HepG2 (cell line): ENCODE measurements at regions not wholly inside any gene's neighbourhood (a gene's known extent, or its start where the extent isn't known, plus 50 kb on each side); places are given as distances from the start of the nearest gene placed in this dataset.

ENCODE experiments used
- ATAC-seq: fragments of 200-7000 bp; cut with Tn5 transposase; 3 replicates; pipeline ENCODE4 v1.9.1; 2020; ENCODE audit warnings: mild to moderate bottlenecking, moderate library complexity
- BruUV-seq: library from RNA; stranded (reverse); fragments of 400-500 nt; replicated peaks from 2 replicates; lab custom pipeline; 2021; lab: Mats Ljungman, UMichigan
- CTCF ChIA-PET: fragments of 300-600 bp; formaldehyde crosslinking; extraction: SDS; loops from one replicate; lab custom pipeline; 2021; ENCODE audit warnings: low total read pairs, inconsistent platforms, low intra/inter-chr PET ratio; lab: Yijun Ruan, JAX
- POLR2A ChIA-PET: fragments of 350-600 bp; sonication (Branson Sonifier 250); formaldehyde crosslinking; loops from one replicate; lab custom pipeline; 2020; ENCODE audit warnings: antibody characterized with exemption, inconsistent platforms; lab: Yijun Ruan, JAX
- DNase-seq: peaks from one replicate; pipeline ENCODE4 v3.0.0-alpha.2; 2015; ENCODE audit warnings: low spot score
- FAIRE-seq: peaks from 3 replicates; lab custom pipeline; 2011; peaks lifted over from hg19 to GRCh38; lab: Jason Lieb, UNC
- H2AFZ ChIP-seq: one replicate; pipeline ENCODE4 v1.6.1; 2011; ENCODE audit warnings: low read length, inconsistent platforms
- H3K27ac ChIP-seq: fragments of 300-600 bp; 3 replicates; pipeline ENCODE4 v1.8.0; 2011; ENCODE audit warnings: mixed run types, mild to moderate bottlenecking, mixed read lengths, low read length, inconsistent platforms; ENCODE audit not compliant: insufficient read depth; ENCODE audit errors: extremely low read length
- H3K27me3 ChIP-seq, 2 experiments: fragments of 200-600 bp in 1 of 2; 2 replicates in 1 of 2; 3 replicates in 1 of 2; pipeline versions ENCODE4 v1.6.0 to v1.8.0; 2011; ENCODE audit warnings: low read length in 2 of 2, mild to moderate bottlenecking in 2 of 2, moderate library complexity in 2 of 2, inconsistent platforms in 1 of 2; ENCODE audit not compliant: insufficient read depth in 2 of 2, control insufficient read depth in 1 of 2
- H3K36me3 ChIP-seq, 2 experiments: fragments of 200-600 bp in 1 of 2; replicated peaks in 1 of 2; 2 replicates in 1 of 2; 3 replicates in 1 of 2; pipeline versions ENCODE4 v1.5.1 to v1.8.0; 2011; ENCODE audit warnings: low read length in 2 of 2, inconsistent platforms in 1 of 2; ENCODE audit not compliant: insufficient read depth in 2 of 2, control insufficient read depth in 1 of 2
- H3K4me1 ChIP-seq: 2 replicates; pipeline ENCODE4 v1.5.1; 2012; ENCODE audit warnings: low read length, inconsistent platforms; ENCODE audit not compliant: insufficient read depth
- H3K4me2 ChIP-seq: 2 replicates; pipeline ENCODE4 v1.6.0; 2011; ENCODE audit warnings: low read depth, low read length, inconsistent platforms
- H3K4me3 ChIP-seq, 3 experiments: fragments of 200-600 bp in 1 of 3; sonication (generic), shearing (Covaris generic) in 1 of 3; replicated peaks in 1 of 3; 2 replicates each; pipeline ENCODE4 v1.5.1; 2011 to 2016; ENCODE audit warnings: low read length in 3 of 3, inconsistent platforms in 2 of 3, low read depth in 2 of 3, mild to moderate bottlenecking in 2 of 3, control low read depth in 1 of 3, mixed read lengths in 1 of 3; ENCODE audit not compliant: insufficient read depth in 1 of 3
- H3K79me2 ChIP-seq: one replicate; pipeline ENCODE4 v1.6.1; 2011; ENCODE audit warnings: low read length, inconsistent platforms; ENCODE audit not compliant: insufficient read depth
- H3K9ac ChIP-seq: 2 replicates; pipeline ENCODE4 v1.6.0; 2011; ENCODE audit warnings: mild to moderate bottlenecking, low read depth, low read length, inconsistent platforms; ENCODE audit not compliant: insufficient read depth
- H3K9me3 ChIP-seq: 2 replicates; pipeline ENCODE4 v1.5.1; 2012; ENCODE audit warnings: mild to moderate bottlenecking, low read length
- H4K20me1 ChIP-seq: 2 replicates; pipeline ENCODE4 v1.6.0; 2011; ENCODE audit warnings: inconsistent platforms, mild to moderate bottlenecking, low read length, moderate library complexity; ENCODE audit not compliant: insufficient read depth
- AHDC1 ChIP-seq: sonication (generic); formaldehyde crosslinking; IDR thresholded peaks from 2 replicates; pipeline ENCODE4 v1.5.1; 2020; ENCODE audit warnings: mild to moderate bottlenecking, missing genetic modification reagents, borderline replicate concordance
- CEBPZ ChIP-seq: IDR thresholded peaks from 2 replicates; pipeline ENCODE4 v1.6.1; 2012; ENCODE audit warnings: low read length, improper control_type of control experiment
- CREBL2 ChIP-seq: sonication (generic); formaldehyde crosslinking; IDR thresholded peaks from 2 replicates; pipeline ENCODE4 v1.8.1; 2023; ENCODE audit warnings: missing genetic modification reagents, mild to moderate bottlenecking, borderline replicate concordance
- E2F1 ChIP-seq: sonication (generic); formaldehyde crosslinking; IDR thresholded peaks from 2 replicates; pipeline ENCODE4 v1.5.0; 2020; ENCODE audit warnings: missing genetic modification reagents
- LCORL ChIP-seq, 2 experiments: fragments of 450-650 bp in 1 of 2; sonication (generic) in 1 of 2; formaldehyde crosslinking in 1 of 2; IDR thresholded peaks; 2 replicates each; pipeline versions ENCODE4 v1.5.0 to v1.6.1; 2017 to 2020; ENCODE audit warnings: antibody characterized with exemption in 1 of 2, missing genetic modification reagents in 1 of 2
- NBN ChIP-seq: fragments of 450-650 bp; conservative IDR thresholded peaks from 2 replicates; pipeline ENCODE4 v1.6.1; 2017
- ZBTB4 ChIP-seq: sonication (generic); formaldehyde crosslinking; IDR thresholded peaks from 2 replicates; pipeline ENCODE4 v1.4.0; 2020; ENCODE audit warnings: missing genetic modification reagents, mild to moderate bottlenecking, borderline replicate concordance
- ZNF143 ChIP-seq: sonication (generic); formaldehyde crosslinking; IDR thresholded peaks from 2 replicates; pipeline ENCODE4 v1.4.0; 2020; ENCODE audit warnings: missing genetic modification reagents
- ZNF747 ChIP-seq: sonication (generic); formaldehyde crosslinking; IDR thresholded peaks from 2 replicates; pipeline ENCODE4 v1.8.1; 2023; ENCODE audit warnings: missing genetic modification reagents, mild to moderate bottlenecking, borderline replicate concordance
- WGBS: methylation state at CpG from one replicate; pipeline ENCODE4 v1.1.6; 2017; ENCODE audit warnings: low lambda C conversion rate; 5-methylcytosine and 5-hydroxymethylcytosine counted together
- in situ Hi-C: cut with HindIII; loops from 2 replicates; pipeline ENCODE4 v1.10.0; 2017; ENCODE audit warnings: low pct_unique_long_range_greater_than_20kb; ENCODE audit not compliant: extremely low pct_ligation_motif_present
- intact Hi-C: fragments of 100-400 bp; cut with micrococcal nuclease; formaldehyde crosslinking; loops from one replicate; pipeline ENCODE4 v1.10.0; 2022; ENCODE audit not compliant: unreplicated experiment

GRCh38 chr5:2003690-2004365, 121.1 kb upstream of the IRX4 start:
- intact Hi-C loops (no loop called here), in situ Hi-C loops (no loop called here)
- BruUV-seq, result no TSS peak
- ChIA-PET POLR2A (no interaction called here), CTCF (no interaction called here)
- WGBS, result 38% methylated on average over 8 of the region's 20 CpGs
- no peaks in the 10 kb centered on the region for H3K79me2 ChIP-seq
- FAIRE-seq (no peak), ATAC-seq (no peak), DNase-seq (no peak)
- no peak overlapping the region for H3K4me2 ChIP-seq
- H3K36me3 ChIP-seq, result no peaks in the 10 kb centered on the region
- no peak overlapping the region for H3K27ac ChIP-seq
- H4K20me1 ChIP-seq, result no peaks in the 10 kb centered on the region
- H3K4me3 ChIP-seq, result no peak overlapping the region
- no peaks in the 10 kb centered on the region for H3K9me3 ChIP-seq
- H3K27me3 ChIP-seq, result peaks cover 8 to 70% of the 10 kb centered on the region in 2 experiments; a peak in 4 of 5 replicates
- H3K9ac ChIP-seq, result no peak overlapping the region
- no peaks in the 10 kb centered on the region for H3K4me1 ChIP-seq
- no peak overlapping the region for H2AFZ ChIP-seq
- TF ChIP-seq ZNF747 (CRISPR knock-in tag) (no peak), ZBTB4 (CRISPR knock-in tag) (no peak), NBN (no peak), AHDC1 (CRISPR knock-in tag) (no peak), CREBL2 (CRISPR knock-in tag) (no peak), LCORL (IDR thresholded peaks at IDR 0.05) (no peak), LCORL (CRISPR knock-in tag; IDR thresholded peaks at IDR 0.05) (no peak), CEBPZ (no peak), ZNF143 (CRISPR knock-in tag) (no peak), E2F1 (no peak)
